Hepatocyte (in vitro differentiated cells): ENCODE measurements at regions not wholly inside any gene's neighbourhood (a gene's known extent, or its start where the extent isn't known, plus 50 kb on each side); places are given as distances from the start of the nearest gene placed in this dataset.

ENCODE experiments used
- EZH2 ChIP-seq: fragments of 200-600 bp; sonication (generic); IDR thresholded peaks from 2 replicates; pipeline ENCODE4 v1.6.1; 2016; ENCODE audit warnings: antibody characterized with exemption, mild to moderate bottlenecking, borderline replicate concordance
- TF ChIP-seq, protein P1 (sequence below): fragments of 200-600 bp; sonication (generic); IDR thresholded peaks from 2 replicates; pipeline ENCODE4 v1.5.1; 2016; ENCODE audit warnings: antibody characterized with exemption, mild to moderate bottlenecking; ENCODE audit not compliant: poor library complexity

DNA sequence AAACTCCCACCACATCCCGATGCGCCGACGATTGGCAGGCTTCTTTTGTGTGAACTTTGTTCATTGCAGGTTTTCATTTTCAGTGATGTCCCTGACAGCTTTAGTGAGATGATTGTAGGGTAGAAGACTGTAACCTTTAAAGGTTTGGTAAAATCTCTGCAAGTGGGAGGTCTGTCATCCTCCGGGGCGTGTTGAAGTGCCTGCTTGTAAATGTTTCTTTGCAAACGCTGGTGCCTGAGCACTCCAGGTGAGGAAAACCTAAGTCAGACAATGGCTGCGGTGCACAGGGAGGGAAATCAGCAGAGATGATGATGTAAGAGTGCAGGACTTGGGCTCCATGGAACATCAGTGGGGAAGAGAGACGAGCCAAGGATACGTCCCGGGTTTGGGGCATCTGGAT is 228.1 kb downstream of the DRD1 start:
- TF ChIP-seq, protein P1, sequence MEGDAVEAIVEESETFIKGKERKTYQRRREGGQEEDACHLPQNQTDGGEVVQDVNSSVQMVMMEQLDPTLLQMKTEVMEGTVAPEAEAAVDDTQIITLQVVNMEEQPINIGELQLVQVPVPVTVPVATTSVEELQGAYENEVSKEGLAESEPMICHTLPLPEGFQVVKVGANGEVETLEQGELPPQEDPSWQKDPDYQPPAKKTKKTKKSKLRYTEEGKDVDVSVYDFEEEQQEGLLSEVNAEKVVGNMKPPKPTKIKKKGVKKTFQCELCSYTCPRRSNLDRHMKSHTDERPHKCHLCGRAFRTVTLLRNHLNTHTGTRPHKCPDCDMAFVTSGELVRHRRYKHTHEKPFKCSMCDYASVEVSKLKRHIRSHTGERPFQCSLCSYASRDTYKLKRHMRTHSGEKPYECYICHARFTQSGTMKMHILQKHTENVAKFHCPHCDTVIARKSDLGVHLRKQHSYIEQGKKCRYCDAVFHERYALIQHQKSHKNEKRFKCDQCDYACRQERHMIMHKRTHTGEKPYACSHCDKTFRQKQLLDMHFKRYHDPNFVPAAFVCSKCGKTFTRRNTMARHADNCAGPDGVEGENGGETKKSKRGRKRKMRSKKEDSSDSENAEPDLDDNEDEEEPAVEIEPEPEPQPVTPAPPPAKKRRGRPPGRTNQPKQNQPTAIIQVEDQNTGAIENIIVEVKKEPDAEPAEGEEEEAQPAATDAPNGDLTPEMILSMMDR = no peak
- TF ChIP-seq EZH2 = no peak
